ENCODE measurements at regions not wholly inside any gene's neighbourhood (a gene's known extent, or its start where the extent isn't known, plus 50 kb on each side); places are given as distances from the start of the nearest gene placed in this dataset.

- Histone ChIP-seq H3K9me3 (ENCODE audit: low read depth) (no peaks in the 10 kb centered on the region), H3K4me3 (no peak overlapping the region), H3K27ac (no peak overlapping the region), H2AFZ (replicated peaks) (no peak overlapping the region), H3F3A (ENCODE audit: low read depth) (no peaks in the 10 kb centered on the region), H3K36me3 (no peaks in the 10 kb centered on the region), H3K9ac (no peak overlapping the region), H3K79me2 (ENCODE audit: low read depth) (no peaks in the 10 kb centered on the region), H3K27me3 (no peaks in the 10 kb centered on the region), H3K4me1 (no peaks in the 10 kb centered on the region), H3K4me2 (no peak overlapping the region), H4K20me1 (ENCODE audit: low read depth) (no peaks in the 10 kb centered on the region)
- Mint-ChIP-seq H3K27me3 (ENCODE audit: insufficient read depth, low read depth) (peaks cover 8% of the 10 kb centered on the region), H3K27ac (no peak overlapping the region), H3K4me3 (no peak overlapping the region), H3K36me3 (no peaks in the 10 kb centered on the region), H3K4me1 (no peaks in the 10 kb centered on the region), H3K9me3 (no peaks in the 10 kb centered on the region)
- TF ChIP-seq EZH2phosphoT487 (IDR thresholded peaks at IDR 0.05) = no peak
- no peak for DNase-seq (ENCODE audit: low spot score)
These were observed 62.2 kb upstream of the WNT11 start for GRCh38 chr11:76268498-76268897.

- Histone ChIP-seq H3K9me3 (ENCODE audit: low read depth) (no peaks in the 10 kb centered on the region), H3K4me1 (no peaks in the 10 kb centered on the region), H2AFZ (replicated peaks) (no peak overlapping the region), H3K9ac (no peak overlapping the region), H3K4me2 (no peak overlapping the region), H3K4me3 (no peak overlapping the region), H3K27ac (no peak overlapping the region), H3F3A (ENCODE audit: low read depth) (no peaks in the 10 kb centered on the region), H4K20me1 (ENCODE audit: low read depth) (no peaks in the 10 kb centered on the region), H3K27me3 (no peaks in the 10 kb centered on the region), H3K36me3 (no peaks in the 10 kb centered on the region), H3K79me2 (ENCODE audit: low read depth) (no peaks in the 10 kb centered on the region)
- Mint-ChIP-seq H3K4me1 (no peaks in the 10 kb centered on the region), H3K27me3 (ENCODE audit: insufficient read depth, low read depth) (peaks cover 9% of the 10 kb centered on the region), H3K4me3 (no peak overlapping the region), H3K36me3 (no peaks in the 10 kb centered on the region), H3K27ac (no peak overlapping the region), H3K9me3 (no peaks in the 10 kb centered on the region)
- DNase-seq (ENCODE audit: low spot score) = no peak
- TF ChIP-seq EZH2phosphoT487 (IDR thresholded peaks at IDR 0.05) (no peak), EZH2 (IDR thresholded peaks at IDR 0.05) (no peak), CTCF (IDR thresholded peaks at IDR 0.05) (no peak)
These were observed 61.3 kb upstream of the WNT11 start for GRCh38 chr11:76267556-76267955.

GRCh38 chr11:76266286-76267100 is 60.2 kb upstream of the WNT11 start:
- Mint-ChIP-seq H3K4me1 (no peaks in the 10 kb centered on the region), H3K36me3 (no peaks in the 10 kb centered on the region), H3K27ac (peak overlapping the region; percentile 20), H3K4me3 (no peak overlapping the region), H3K27me3 (ENCODE audit: insufficient read depth, low read depth) (peaks cover 9% of the 10 kb centered on the region), H3K9me3 (no peaks in the 10 kb centered on the region)
- no peak for TF ChIP-seq EZH2phosphoT487 (IDR thresholded peaks at IDR 0.05)
- TF ChIP-seq CTCF (IDR thresholded peaks at IDR 0.05) = no peak
- no peak for TF ChIP-seq EZH2 (IDR thresholded peaks at IDR 0.05)
- H2AFZ ChIP-seq (replicated peaks) = no peak overlapping the region
- H3K9ac ChIP-seq = no peak overlapping the region
- H3K4me1 ChIP-seq = no peaks in the 10 kb centered on the region
- no peaks in the 10 kb centered on the region for H3K36me3 ChIP-seq
- no peaks in the 10 kb centered on the region for H3K79me2 ChIP-seq (ENCODE audit: low read depth)
- no peak overlapping the region for H3K4me3 ChIP-seq
- no peaks in the 10 kb centered on the region for H3F3A ChIP-seq (ENCODE audit: low read depth)
- no peaks in the 10 kb centered on the region for H3K9me3 ChIP-seq (ENCODE audit: low read depth)
- no peak overlapping the region for H3K4me2 ChIP-seq
- H4K20me1 ChIP-seq (ENCODE audit: low read depth) = no peaks in the 10 kb centered on the region
- H3K27ac ChIP-seq = no peak overlapping the region
- no peak for DNase-seq (ENCODE audit: low spot score)
- no peaks in the 10 kb centered on the region for H3K27me3 ChIP-seq

- peaks cover 9% of the 10 kb centered on the region for H3K27me3 Mint-ChIP-seq (ENCODE audit: insufficient read depth, low read depth)
- Histone ChIP-seq H3K79me2 (ENCODE audit: low read depth) (no peaks in the 10 kb centered on the region), H2AFZ (replicated peaks) (no peak overlapping the region), H3K4me3 (no peak overlapping the region), H3K36me3 (no peaks in the 10 kb centered on the region), H3F3A (ENCODE audit: low read depth) (no peaks in the 10 kb centered on the region), H3K27ac (no peak overlapping the region), H3K4me1 (no peaks in the 10 kb centered on the region), H3K4me2 (no peak overlapping the region), H3K9ac (no peak overlapping the region), H3K9me3 (ENCODE audit: low read depth) (no peaks in the 10 kb centered on the region), H4K20me1 (ENCODE audit: low read depth) (no peaks in the 10 kb centered on the region), H3K27me3 (no peaks in the 10 kb centered on the region)
- no peak for DNase-seq (ENCODE audit: low spot score)
- no peaks in the 10 kb centered on the region for H3K9me3 Mint-ChIP-seq
- H3K27ac Mint-ChIP-seq = no peak overlapping the region
- TF ChIP-seq EZH2 (IDR thresholded peaks at IDR 0.05) = no peak
- TF ChIP-seq EZH2phosphoT487 (IDR thresholded peaks at IDR 0.05) = no peak
- no peak for TF ChIP-seq CTCF (IDR thresholded peaks at IDR 0.05)
- no peaks in the 10 kb centered on the region for H3K36me3 Mint-ChIP-seq
- H3K4me3 Mint-ChIP-seq = no peak overlapping the region
- no peaks in the 10 kb centered on the region for H3K4me1 Mint-ChIP-seq
These were observed 59.5 kb upstream of the WNT11 start for GRCh38 chr11:76265771-76266241.

Measured in neural progenitor cell (in vitro differentiated cells).